ENCODE measurements at regions not wholly inside any gene's neighbourhood (a gene's known extent, or its start where the extent isn't known, plus 50 kb on each side); places are given as distances from the start of the nearest gene placed in this dataset.

DNA sequence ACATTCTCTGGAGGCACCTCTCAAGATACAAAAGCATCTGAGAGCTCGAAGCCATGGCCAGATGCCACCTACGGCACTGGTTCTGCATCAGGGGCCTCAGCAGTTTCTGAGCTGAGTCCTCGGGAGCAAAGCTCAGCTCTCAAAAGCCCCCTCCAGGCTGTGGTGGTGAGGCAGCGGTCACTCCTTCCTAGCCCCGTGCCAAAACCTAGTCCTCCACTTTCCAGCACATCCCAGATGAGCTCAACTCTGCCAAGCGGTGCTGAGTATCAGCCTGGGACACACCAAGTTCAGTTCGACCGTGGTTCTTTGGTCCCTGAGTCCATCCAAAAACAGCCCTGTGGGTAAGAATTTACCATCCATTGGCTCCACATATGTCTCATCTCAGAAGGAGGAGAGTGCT is 79.3 kb upstream of the STT3B start:
- Histone ChIP-seq H3K27ac (ENCODE audit: low read depth) (no peak overlapping the region), H3K4me2 (no peak overlapping the region), H3K4me1 (ENCODE audit: insufficient read depth) (no peaks in the 10 kb centered on the region), H3K36me3 (ENCODE audit: insufficient read depth) (no peaks in the 10 kb centered on the region), H2AFZ (no peak overlapping the region), H3K79me2 (replicated peaks; ENCODE audit: insufficient read depth) (no peaks in the 10 kb centered on the region), H4K20me1 (replicated peaks; ENCODE audit: insufficient read depth) (no peaks in the 10 kb centered on the region), H3F3A (replicated peaks; ENCODE audit: low read depth) (no peaks in the 10 kb centered on the region), H3K9me2 (ENCODE audit: insufficient read depth) (0 out of 2 replicates have a peak, but pooled peaks cover 10% of the 10 kb centered on the region), H3K4me3 (no peak overlapping the region), H3K27me3 (ENCODE audit: insufficient read depth) (no peaks in the 10 kb centered on the region)
- TF ChIP-seq, protein P1, sequence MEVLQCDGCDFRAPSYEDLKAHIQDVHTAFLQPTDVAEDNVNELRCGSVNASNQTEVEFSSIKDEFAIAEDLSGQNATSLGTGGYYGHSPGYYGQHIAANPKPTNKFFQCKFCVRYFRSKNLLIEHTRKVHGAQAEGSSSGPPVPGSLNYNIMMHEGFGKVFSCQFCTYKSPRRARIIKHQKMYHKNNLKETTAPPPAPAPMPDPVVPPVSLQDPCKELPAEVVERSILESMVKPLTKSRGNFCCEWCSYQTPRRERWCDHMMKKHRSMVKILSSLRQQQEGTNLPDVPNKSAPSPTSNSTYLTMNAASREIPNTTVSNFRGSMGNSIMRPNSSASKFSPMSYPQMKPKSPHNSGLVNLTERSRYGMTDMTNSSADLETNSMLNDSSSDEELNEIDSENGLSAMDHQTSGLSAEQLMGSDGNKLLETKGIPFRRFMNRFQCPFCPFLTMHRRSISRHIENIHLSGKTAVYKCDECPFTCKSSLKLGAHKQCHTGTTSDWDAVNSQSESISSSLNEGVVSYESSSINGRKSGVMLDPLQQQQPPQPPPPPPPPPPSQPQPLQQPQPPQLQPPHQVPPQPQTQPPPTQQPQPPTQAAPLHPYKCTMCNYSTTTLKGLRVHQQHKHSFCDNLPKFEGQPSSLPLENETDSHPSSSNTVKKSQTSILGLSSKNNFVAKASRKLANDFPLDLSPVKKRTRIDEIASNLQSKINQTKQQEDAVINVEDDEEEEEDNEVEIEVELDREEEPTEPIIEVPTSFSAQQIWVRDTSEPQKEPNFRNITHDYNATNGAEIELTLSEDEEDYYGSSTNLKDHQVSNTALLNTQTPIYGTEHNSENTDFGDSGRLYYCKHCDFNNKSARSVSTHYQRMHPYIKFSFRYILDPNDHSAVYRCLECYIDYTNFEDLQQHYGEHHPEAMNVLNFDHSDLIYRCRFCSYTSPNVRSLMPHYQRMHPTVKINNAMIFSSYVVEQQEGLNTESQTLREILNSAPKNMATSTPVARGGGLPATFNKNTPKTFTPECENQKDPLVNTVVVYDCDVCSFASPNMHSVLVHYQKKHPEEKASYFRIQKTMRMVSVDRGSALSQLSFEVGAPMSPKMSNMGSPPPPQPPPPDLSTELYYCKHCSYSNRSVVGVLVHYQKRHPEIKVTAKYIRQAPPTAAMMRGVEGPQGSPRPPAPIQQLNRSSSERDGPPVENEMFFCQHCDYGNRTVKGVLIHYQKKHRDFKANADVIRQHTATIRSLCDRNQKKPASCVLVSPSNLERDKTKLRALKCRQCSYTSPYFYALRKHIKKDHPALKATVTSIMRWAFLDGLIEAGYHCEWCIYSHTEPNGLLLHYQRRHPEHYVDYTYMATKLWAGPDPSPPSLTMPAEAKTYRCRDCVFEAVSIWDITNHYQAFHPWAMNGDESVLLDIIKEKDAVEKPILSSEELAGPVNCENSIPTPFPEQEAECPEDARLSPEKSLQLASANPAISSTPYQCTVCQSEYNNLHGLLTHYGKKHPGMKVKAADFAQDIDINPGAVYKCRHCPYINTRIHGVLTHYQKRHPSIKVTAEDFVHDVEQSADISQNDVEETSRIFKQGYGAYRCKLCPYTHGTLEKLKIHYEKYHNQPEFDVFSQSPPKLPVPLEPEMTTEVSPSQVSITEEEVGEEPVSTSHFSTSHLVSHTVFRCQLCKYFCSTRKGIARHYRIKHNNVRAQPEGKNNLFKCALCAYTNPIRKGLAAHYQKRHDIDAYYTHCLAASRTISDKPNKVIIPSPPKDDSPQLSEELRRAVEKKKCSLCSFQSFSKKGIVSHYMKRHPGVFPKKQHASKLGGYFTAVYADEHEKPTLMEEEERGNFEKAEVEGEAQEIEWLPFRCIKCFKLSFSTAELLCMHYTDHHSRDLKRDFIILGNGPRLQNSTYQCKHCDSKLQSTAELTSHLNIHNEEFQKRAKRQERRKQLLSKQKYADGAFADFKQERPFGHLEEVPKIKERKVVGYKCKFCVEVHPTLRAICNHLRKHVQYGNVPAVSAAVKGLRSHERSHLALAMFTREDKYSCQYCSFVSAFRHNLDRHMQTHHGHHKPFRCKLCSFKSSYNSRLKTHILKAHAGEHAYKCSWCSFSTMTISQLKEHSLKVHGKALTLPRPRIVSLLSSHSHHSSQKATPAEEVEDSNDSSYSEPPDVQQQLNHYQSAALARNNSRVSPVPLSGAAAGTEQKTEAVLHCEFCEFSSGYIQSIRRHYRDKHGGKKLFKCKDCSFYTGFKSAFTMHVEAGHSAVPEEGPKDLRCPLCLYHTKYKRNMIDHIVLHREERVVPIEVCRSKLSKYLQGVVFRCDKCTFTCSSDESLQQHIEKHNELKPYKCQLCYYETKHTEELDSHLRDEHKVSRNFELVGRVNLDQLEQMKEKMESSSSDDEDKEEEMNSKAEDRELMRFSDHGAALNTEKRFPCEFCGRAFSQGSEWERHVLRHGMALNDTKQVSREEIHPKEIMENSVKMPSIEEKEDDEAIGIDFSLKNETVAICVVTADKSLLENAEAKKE (CRISPR knock-in tag; IDR thresholded peaks at IDR 0.05), result no peak
- no peak for TF ChIP-seq ZNF114 (CRISPR knock-in tag; IDR thresholded peaks at IDR 0.05)
- no peak for TF ChIP-seq EZH2 (IDR thresholded peaks at IDR 0.05; ENCODE audit: low read depth, unreplicated experiment)
- no peak for TF ChIP-seq STAT1 (IDR thresholded peaks at IDR 0.05; ENCODE audit: unreplicated experiment)
- TF ChIP-seq JUNB (IDR thresholded peaks at IDR 0.05; ENCODE audit: unreplicated experiment), result no peak
- TF ChIP-seq ZNF331 (CRISPR knock-in tag; IDR thresholded peaks at IDR 0.05; ENCODE audit: low read depth), result no peak
- no peak for TF ChIP-seq POLR2AphosphoS5 (IDR thresholded peaks at IDR 0.05; ENCODE audit: low read depth)
- TF ChIP-seq EZH2phosphoT487 (IDR thresholded peaks at IDR 0.05; ENCODE audit: unreplicated experiment), result no peak
- TF ChIP-seq NANOG (IDR thresholded peaks at IDR 0.05; ENCODE audit: borderline replicate concordance), result no peak
- TF ChIP-seq, protein P2, sequence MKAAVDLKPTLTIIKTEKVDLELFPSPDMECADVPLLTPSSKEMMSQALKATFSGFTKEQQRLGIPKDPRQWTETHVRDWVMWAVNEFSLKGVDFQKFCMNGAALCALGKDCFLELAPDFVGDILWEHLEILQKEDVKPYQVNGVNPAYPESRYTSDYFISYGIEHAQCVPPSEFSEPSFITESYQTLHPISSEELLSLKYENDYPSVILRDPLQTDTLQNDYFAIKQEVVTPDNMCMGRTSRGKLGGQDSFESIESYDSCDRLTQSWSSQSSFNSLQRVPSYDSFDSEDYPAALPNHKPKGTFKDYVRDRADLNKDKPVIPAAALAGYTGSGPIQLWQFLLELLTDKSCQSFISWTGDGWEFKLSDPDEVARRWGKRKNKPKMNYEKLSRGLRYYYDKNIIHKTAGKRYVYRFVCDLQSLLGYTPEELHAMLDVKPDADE (IDR thresholded peaks at IDR 0.05), result no peak
- TF ChIP-seq, protein P3, sequence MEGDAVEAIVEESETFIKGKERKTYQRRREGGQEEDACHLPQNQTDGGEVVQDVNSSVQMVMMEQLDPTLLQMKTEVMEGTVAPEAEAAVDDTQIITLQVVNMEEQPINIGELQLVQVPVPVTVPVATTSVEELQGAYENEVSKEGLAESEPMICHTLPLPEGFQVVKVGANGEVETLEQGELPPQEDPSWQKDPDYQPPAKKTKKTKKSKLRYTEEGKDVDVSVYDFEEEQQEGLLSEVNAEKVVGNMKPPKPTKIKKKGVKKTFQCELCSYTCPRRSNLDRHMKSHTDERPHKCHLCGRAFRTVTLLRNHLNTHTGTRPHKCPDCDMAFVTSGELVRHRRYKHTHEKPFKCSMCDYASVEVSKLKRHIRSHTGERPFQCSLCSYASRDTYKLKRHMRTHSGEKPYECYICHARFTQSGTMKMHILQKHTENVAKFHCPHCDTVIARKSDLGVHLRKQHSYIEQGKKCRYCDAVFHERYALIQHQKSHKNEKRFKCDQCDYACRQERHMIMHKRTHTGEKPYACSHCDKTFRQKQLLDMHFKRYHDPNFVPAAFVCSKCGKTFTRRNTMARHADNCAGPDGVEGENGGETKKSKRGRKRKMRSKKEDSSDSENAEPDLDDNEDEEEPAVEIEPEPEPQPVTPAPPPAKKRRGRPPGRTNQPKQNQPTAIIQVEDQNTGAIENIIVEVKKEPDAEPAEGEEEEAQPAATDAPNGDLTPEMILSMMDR (conservative IDR thresholded peaks at IDR 0.05; ENCODE audit: low read depth in 2 of 2), result no peak
- TF ChIP-seq CREB1 (CRISPR knock-in tag; IDR thresholded peaks at IDR 0.05; ENCODE audit: low read depth), result no peak
- TF ChIP-seq, protein P4, sequence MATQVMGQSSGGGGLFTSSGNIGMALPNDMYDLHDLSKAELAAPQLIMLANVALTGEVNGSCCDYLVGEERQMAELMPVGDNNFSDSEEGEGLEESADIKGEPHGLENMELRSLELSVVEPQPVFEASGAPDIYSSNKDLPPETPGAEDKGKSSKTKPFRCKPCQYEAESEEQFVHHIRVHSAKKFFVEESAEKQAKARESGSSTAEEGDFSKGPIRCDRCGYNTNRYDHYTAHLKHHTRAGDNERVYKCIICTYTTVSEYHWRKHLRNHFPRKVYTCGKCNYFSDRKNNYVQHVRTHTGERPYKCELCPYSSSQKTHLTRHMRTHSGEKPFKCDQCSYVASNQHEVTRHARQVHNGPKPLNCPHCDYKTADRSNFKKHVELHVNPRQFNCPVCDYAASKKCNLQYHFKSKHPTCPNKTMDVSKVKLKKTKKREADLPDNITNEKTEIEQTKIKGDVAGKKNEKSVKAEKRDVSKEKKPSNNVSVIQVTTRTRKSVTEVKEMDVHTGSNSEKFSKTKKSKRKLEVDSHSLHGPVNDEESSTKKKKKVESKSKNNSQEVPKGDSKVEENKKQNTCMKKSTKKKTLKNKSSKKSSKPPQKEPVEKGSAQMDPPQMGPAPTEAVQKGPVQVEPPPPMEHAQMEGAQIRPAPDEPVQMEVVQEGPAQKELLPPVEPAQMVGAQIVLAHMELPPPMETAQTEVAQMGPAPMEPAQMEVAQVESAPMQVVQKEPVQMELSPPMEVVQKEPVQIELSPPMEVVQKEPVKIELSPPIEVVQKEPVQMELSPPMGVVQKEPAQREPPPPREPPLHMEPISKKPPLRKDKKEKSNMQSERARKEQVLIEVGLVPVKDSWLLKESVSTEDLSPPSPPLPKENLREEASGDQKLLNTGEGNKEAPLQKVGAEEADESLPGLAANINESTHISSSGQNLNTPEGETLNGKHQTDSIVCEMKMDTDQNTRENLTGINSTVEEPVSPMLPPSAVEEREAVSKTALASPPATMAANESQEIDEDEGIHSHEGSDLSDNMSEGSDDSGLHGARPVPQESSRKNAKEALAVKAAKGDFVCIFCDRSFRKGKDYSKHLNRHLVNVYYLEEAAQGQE (IDR thresholded peaks at IDR 0.05; ENCODE audit: unreplicated experiment), result no peak
- DNase-seq (ENCODE audit: low spot score) (no peak), ATAC-seq (no peak)
- Mint-ChIP-seq H3K9me3 (no peaks in the 10 kb centered on the region), H3K27ac (no peak overlapping the region), H3K36me3 (ENCODE audit: low read depth) (no peaks in the 10 kb centered on the region), H3K4me1 (no peaks in the 10 kb centered on the region), H3K4me3 (no peak overlapping the region), H3K27me3 (ENCODE audit: insufficient read depth, low read depth, poor library complexity) (peaks cover 6% of the 10 kb centered on the region)
